Ovary (tissue), 7 donors: ENCODE measurements at regions not wholly inside any gene's neighbourhood (a gene's known extent, or its start where the extent isn't known, plus 50 kb on each side); places are given as distances from the start of the nearest gene placed in this dataset.

Source experiments
- DNase-seq, 5 donors: peaks; one replicate each; pipeline ENCODE4 v3.0.0-alpha.2; 2019 to 2020
- H3K27ac ChIP-seq, 2 donors: fragments of 200-600 bp; one replicate each; pipeline versions ENCODE4 v1.5.1 to v1.8.0; 2019 to 2022
- H3K27me3 ChIP-seq: fragments of 200-600 bp; one replicate; pipeline ENCODE4 v1.8.0; 2022
- H3K36me3 ChIP-seq: fragments of 200-600 bp; sonication (generic); one replicate; pipeline ENCODE4 v1.5.1; 2019
- H3K4me1 ChIP-seq: one replicate; pipeline ENCODE4 v1.8.1; 2013; ENCODE audit warnings: mild to moderate bottlenecking, moderate library complexity; ENCODE audit not compliant: insufficient read depth
- H3K4me3 ChIP-seq: fragments of 200-600 bp; sonication (generic); one replicate; pipeline ENCODE4 v1.5.1; 2017
- H3K9me3 ChIP-seq, 2 donors: fragments of 200-600 bp in 1 of 2; sonication (generic) in 1 of 2; one replicate each; pipeline versions ENCODE4 v1.5.1 to v1.8.1; 2013 to 2019; ENCODE audit warnings: mild to moderate bottlenecking in 1 of 2, moderate library complexity in 1 of 2
- EP300 ChIP-seq: sonication (generic); formaldehyde crosslinking; IDR thresholded peaks from one replicate; pipeline ENCODE4 v1.6.1; 2017; ENCODE audit warnings: antibody characterized with exemption
- POLR2A ChIP-seq: fragments of 450-650 bp; IDR thresholded peaks from one replicate; pipeline ENCODE4 v1.6.1; 2017; ENCODE audit warnings: antibody characterized with exemption, mild to moderate bottlenecking, moderate library complexity
- WGBS, 3 donors: extraction: QIAGEN DNeasy Blood & Tissue Kit in 1 of 3; methylation state at CpG; one replicate each; pipeline versions ENCODE4 v1.1.5 to v1.1.7; 2013 to 2017; 5-methylcytosine and 5-hydroxymethylcytosine counted together
- intact Hi-C, 4 donors: fragments of 100-400 bp; cut with DNase I; formaldehyde crosslinking; loops; one replicate each; pipeline versions ENCODE4 v1.11.0 to v1.15.1; 2022 to 2023
- TF ChIP-seq, protein P1 (sequence below), 3 donors: fragments of 450-650 bp in 2 of 3; fragments of 200-600 bp in 1 of 3; IDR thresholded peaks; one replicate each; pipeline versions ENCODE4 v1.5.1 to v1.8.0; 2016 to 2022; ENCODE audit warnings: antibody characterized with exemption in 3 of 3, mild to moderate bottlenecking in 1 of 3
- donor health status: DM: no; HTN: no; CAD: no; lungs with moderate emphysema.
- donor health status: DM: no; HTN: no; CAD: no.
- donor health status: Bipolar disorder and iron deficiency.
- donor health status: DM: no; HTN: no; CAD: no.
- donor health status: DM: yes; HTN: yes; CAD: no.

DNA sequence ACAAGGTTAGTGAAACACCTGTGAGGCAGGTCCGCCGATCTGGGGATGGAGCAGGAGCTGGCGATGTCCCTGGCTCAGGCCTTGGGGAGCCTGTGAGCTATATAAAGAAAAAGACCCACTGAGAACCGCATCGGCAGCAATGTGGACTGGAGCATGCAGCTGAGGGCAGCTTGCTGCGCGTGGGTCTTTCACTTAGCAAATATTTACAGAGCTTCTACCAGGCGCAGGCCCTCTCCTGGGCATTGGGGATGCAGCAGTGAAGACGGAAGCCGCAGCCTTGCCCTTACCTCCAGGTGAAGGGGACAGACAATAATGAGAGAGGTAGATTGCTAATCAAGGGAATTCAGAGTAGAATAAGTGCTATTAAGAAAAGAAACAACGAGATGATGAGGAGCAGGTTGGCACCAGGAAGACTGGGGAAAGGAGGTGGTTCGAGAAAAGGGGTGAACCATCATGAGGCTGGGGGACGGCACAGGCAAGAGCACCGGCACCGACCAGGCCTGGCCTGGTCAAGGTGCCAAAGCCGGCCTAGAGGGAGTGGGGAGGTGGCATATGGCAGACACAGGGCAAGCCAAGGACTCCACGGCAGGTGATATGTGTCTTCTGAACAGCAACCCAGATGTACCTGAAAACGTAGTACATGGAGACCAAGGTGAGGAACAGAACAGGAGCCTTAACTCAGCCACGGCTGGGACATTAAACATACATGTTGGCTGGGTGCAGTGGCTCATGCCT lies 60.7 kb upstream of the PAX7 start:
- no peak overlapping the region for H3K4me3 ChIP-seq
- intact Hi-C loops: loop anchor here in 1 of 4 donors (10.0 kb wide), 1 partner anchor 905 kb away; no protein-coding TSS in a partner anchor
- H3K27ac ChIP-seq: no peak overlapping the region
- TF ChIP-seq, protein P1, sequence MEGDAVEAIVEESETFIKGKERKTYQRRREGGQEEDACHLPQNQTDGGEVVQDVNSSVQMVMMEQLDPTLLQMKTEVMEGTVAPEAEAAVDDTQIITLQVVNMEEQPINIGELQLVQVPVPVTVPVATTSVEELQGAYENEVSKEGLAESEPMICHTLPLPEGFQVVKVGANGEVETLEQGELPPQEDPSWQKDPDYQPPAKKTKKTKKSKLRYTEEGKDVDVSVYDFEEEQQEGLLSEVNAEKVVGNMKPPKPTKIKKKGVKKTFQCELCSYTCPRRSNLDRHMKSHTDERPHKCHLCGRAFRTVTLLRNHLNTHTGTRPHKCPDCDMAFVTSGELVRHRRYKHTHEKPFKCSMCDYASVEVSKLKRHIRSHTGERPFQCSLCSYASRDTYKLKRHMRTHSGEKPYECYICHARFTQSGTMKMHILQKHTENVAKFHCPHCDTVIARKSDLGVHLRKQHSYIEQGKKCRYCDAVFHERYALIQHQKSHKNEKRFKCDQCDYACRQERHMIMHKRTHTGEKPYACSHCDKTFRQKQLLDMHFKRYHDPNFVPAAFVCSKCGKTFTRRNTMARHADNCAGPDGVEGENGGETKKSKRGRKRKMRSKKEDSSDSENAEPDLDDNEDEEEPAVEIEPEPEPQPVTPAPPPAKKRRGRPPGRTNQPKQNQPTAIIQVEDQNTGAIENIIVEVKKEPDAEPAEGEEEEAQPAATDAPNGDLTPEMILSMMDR (IDR thresholded peaks at IDR 0.05): no peak
- no peak for TF ChIP-seq EP300
- no peak for TF ChIP-seq POLR2A
- H3K4me1 ChIP-seq: no peaks in the 10 kb centered on the region
- H3K36me3 ChIP-seq: no peaks in the 10 kb centered on the region
- no peaks in the 10 kb centered on the region for H3K9me3 ChIP-seq
- 71 to 76% (median 74%) methylated on average over 19 of the region's 19 CpGs for WGBS, 3 donors
- DNase-seq: no peak
- H3K27me3 ChIP-seq: no peaks in the 10 kb centered on the region

DNA sequence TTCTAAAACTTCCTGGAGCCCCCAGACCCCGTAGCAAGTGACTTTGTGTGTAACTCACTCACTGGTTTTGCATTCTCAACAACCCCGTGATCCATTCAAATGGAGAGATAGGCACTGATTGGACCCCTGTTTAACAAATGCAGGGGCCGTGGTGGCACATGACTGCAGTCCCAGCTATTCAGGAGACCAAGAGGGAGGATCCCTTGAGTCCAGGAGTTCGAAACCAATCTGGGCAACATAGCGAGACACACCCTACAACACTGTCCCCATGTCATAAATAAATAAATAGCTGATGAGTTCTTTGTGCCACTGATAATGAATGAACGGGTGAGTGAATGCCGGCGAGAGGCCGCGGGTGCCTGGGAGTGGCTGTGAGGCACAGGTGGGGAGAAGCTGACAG lies 59.4 kb upstream of the PAX7 start:
- DNase-seq: no peak
- Histone ChIP-seq H3K9me3 (no peaks in the 10 kb centered on the region), H3K36me3 (no peaks in the 10 kb centered on the region), H3K27ac (no peak overlapping the region), H3K27me3 (no peaks in the 10 kb centered on the region), H3K4me3 (no peak overlapping the region), H3K4me1 (no peaks in the 10 kb centered on the region)
- no peak for TF ChIP-seq POLR2A
- intact Hi-C loops: loop anchor here in 1 of 4 donors (10.0 kb wide), 1 partner anchor 906 kb away; no protein-coding TSS in a partner anchor
- 49 to 71% (median 63%) methylated on average over 10 of the region's 10 CpGs for WGBS, 3 donors

DNA sequence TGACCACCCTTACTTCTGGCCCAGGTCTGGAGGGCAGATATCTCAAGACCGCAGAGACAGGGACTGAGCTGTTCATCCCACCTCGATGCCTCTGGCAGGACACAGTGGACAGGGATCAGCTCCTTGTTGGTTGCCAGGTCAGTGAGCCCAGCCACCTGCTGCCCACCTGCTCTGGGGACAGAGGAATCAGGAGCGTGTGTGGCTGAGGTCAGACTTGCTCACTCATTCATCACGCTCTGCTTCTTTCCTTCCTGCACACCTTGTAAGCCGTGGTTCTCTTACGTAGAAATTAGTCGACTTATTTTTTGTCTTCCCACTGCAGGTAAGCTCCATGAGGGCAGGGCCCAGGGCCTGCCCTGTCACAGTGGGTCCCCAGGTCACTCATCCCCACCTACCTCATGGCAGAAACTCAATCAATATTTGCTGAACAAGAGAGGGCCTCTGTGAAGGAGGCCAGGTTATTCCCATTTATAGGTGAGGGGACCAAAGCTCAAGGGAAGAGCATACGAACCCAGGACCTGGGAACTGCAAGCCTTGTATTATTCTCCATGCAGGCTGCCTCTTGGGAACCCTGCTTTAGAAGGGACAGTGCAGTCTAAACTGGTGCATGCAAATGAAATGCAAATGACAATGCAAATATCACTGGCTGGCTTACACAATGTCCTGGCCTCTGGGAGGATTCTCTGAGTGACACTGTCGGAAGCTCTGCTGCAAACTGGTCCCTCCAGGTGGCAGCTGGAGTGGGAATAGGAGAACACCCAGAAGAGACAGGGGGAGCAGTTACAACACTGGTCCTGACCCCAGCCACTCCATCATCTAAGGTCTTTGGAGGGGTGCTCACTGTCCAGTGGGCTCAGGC lies 58.4 kb upstream of the PAX7 start:
- Histone ChIP-seq H3K9me3 (no peaks in the 10 kb centered on the region), H3K27ac (no peak overlapping the region), H3K4me3 (no peak overlapping the region), H3K36me3 (no peaks in the 10 kb centered on the region), H3K27me3 (no peaks in the 10 kb centered on the region), H3K4me1 (no peaks in the 10 kb centered on the region)
- intact Hi-C loops: loop anchor here in 1 of 4 donors (10.0 kb wide), 1 partner anchor 907 kb away; no protein-coding TSS in a partner anchor
- WGBS, 3 donors: 71 to 77% (median 74%) methylated on average over 9 of the region's 9 CpGs
- DNase-seq: no peak
- TF ChIP-seq, protein P1 (IDR thresholded peaks at IDR 0.05): no peak
- TF ChIP-seq POLR2A (no peak), EP300 (no peak)

DNA sequence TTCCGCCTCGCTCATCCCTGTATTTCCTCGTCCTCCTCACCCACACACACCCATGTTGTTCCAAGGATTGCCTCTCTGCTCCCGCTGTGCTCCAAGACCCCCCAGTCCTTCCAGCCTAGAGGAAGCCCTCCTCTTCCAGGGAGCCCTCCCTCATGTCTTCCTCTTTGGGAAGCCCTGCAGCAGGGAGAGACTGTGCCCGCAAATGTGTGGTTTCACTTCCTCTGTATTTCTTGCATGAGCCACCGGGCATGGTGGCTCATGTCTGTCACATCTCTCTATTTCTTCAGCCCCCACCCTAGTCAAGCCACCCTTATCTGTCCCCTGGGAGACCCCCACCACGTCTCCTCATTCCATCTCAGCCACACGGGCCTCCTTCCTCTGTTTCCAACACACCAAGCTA lies 57.5 kb upstream of the PAX7 start:
- intact Hi-C loops: loop anchor here in 1 of 4 donors (10.0 kb wide), 1 partner anchor 908 kb away; no protein-coding TSS in a partner anchor
- 76 to 83% (median 81%) methylated on average over 8 of the region's 8 CpGs for WGBS, 3 donors
- H3K27me3 ChIP-seq: no peaks in the 10 kb centered on the region

More for the DNA sequence above, 57.5 kb upstream of the PAX7 start:
- Histone ChIP-seq H3K36me3 (no peaks in the 10 kb centered on the region), H3K4me1 (no peaks in the 10 kb centered on the region), H3K9me3 (no peaks in the 10 kb centered on the region), H3K27ac (no peak overlapping the region), H3K4me3 (no peak overlapping the region)
- TF ChIP-seq, protein P1 (IDR thresholded peaks at IDR 0.05): no peak
- TF ChIP-seq POLR2A (no peak), EP300 (no peak)
- DNase-seq: no peak
